Hepatocyte (in vitro differentiated cells): ENCODE measurements at regions not wholly inside any gene's neighbourhood (a gene's known extent, or its start where the extent isn't known, plus 50 kb on each side); places are given as distances from the start of the nearest gene placed in this dataset.

Experiments used
- DNase-seq: peaks from one replicate; pipeline ENCODE4 v3.0.0-alpha.2; 2016; ENCODE audit warnings: low spot score
- H2AFZ ChIP-seq: fragments of 200-600 bp; sonication (generic); 2 replicates; pipeline ENCODE4 v1.6.0; 2016; ENCODE audit warnings: antibody characterized with exemption, mild to moderate bottlenecking
- H3K27ac ChIP-seq: fragments of 200-600 bp; sonication (generic); 2 replicates; pipeline ENCODE4 v1.5.1; 2016; ENCODE audit warnings: mild to moderate bottlenecking
- H3K27me3 ChIP-seq: fragments of 200-600 bp; sonication (generic); 2 replicates; pipeline ENCODE4 v1.6.1; 2016
- H3K36me3 ChIP-seq: fragments of 200-600 bp; sonication (generic); replicated peaks from 2 replicates; pipeline ENCODE4 v1.5.1; 2016; ENCODE audit warnings: low read depth; ENCODE audit not compliant: insufficient read depth
- H3K4me1 ChIP-seq: fragments of 200-600 bp; sonication (generic); 2 replicates; pipeline ENCODE4 v1.5.1; 2016; ENCODE audit warnings: mild to moderate bottlenecking, moderate library complexity; ENCODE audit not compliant: insufficient read depth
- H3K4me2 ChIP-seq: fragments of 200-600 bp; sonication (generic); 2 replicates; pipeline ENCODE4 v1.6.0; 2016
- H3K4me3 ChIP-seq: fragments of 200-600 bp; sonication (generic); 2 replicates; pipeline ENCODE4 v1.5.1; 2016; ENCODE audit warnings: mild to moderate bottlenecking
- H3K79me2 ChIP-seq: fragments of 200-600 bp; sonication (generic); 2 replicates; pipeline ENCODE4 v1.6.0; 2017; ENCODE audit warnings: mild to moderate bottlenecking
- H3K9me2 ChIP-seq: fragments of 200-600 bp; sonication (generic); replicated peaks from 2 replicates; pipeline ENCODE4 v1.6.0; 2017; ENCODE audit warnings: mild to moderate bottlenecking; ENCODE audit not compliant: insufficient read depth
- H3K9me3 ChIP-seq: fragments of 200-600 bp; sonication (generic); 2 replicates; pipeline ENCODE4 v1.5.1; 2016; ENCODE audit warnings: low read depth, mild to moderate bottlenecking
- H4K20me1 ChIP-seq: fragments of 200-600 bp; sonication (generic); 2 replicates; pipeline ENCODE4 v1.6.0; 2016; ENCODE audit warnings: mild to moderate bottlenecking; ENCODE audit not compliant: insufficient read depth, poor library complexity, severe bottlenecking
- CTCF ChIP-seq: fragments of 200-600 bp; sonication (generic); IDR thresholded peaks from 2 replicates; pipeline ENCODE4 v1.5.1; 2016; ENCODE audit warnings: antibody characterized with exemption, mild to moderate bottlenecking; ENCODE audit not compliant: poor library complexity
- EZH2 ChIP-seq: fragments of 200-600 bp; sonication (generic); IDR thresholded peaks from 2 replicates; pipeline ENCODE4 v1.6.1; 2016; ENCODE audit warnings: antibody characterized with exemption, mild to moderate bottlenecking, borderline replicate concordance
- EZH2phosphoT487 ChIP-seq: fragments of 200-600 bp; sonication (generic); IDR thresholded peaks from one replicate; pipeline ENCODE4 v1.6.1; 2018; ENCODE audit warnings: antibody characterized with exemption, mild to moderate bottlenecking, low read depth, moderate library complexity; ENCODE audit not compliant: unreplicated experiment, severe bottlenecking
- whole genome bisulfite sequencing: methylation state at CpG from one replicate; pipeline ENCODE4 v1.1.6; 2016; ENCODE audit warnings: low lambda C conversion rate; ENCODE audit errors: missing lambda C conversion rate; 5-methylcytosine and 5-hydroxymethylcytosine counted together

GRCh38 chr20:19114410-19114809 is 98.0 kb upstream of the SLC24A3 start:
- Histone ChIP-seq H3K4me1 (peaks cover 8% of the 10 kb centered on the region), H3K27ac (no peak overlapping the region), H3K9me2 (no peaks in the 10 kb centered on the region), H3K9me3 (no peaks in the 10 kb centered on the region), H3K4me2 (no peak overlapping the region), H3K79me2 (no peaks in the 10 kb centered on the region), H2AFZ (no peak overlapping the region), H3K4me3 (no peak overlapping the region), H4K20me1 (no peaks in the 10 kb centered on the region), H3K27me3 (no peaks in the 10 kb centered on the region), H3K36me3 (no peaks in the 10 kb centered on the region)
- DNase-seq: no peak
- 92% methylated on average over 2 of the region's 2 CpGs for WGBS
- no peak for TF ChIP-seq CTCF
- TF ChIP-seq EZH2: no peak

DNA sequence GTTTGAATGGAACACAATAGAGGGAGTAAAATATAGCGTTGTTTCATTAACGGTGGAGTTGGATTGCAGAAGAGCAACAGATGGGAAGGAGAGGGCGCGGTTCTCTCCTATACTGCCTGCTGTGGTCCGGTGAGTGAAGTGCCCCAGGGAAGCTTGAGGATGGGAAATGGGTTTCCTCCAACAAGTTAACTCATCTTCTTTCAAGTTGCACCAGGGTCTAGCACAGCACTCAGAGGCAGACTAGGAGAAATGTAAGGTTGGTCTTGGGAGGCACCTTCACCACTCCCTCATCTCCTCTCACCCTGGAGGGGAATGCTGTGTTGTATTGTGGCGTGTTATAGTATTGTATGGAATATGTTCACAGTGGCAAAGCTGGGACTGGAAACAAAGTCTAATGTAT is 96.9 kb upstream of the SLC24A3 start:
- Histone ChIP-seq H3K36me3 (no peaks in the 10 kb centered on the region), H3K79me2 (no peaks in the 10 kb centered on the region), H3K4me2 (no peak overlapping the region), H3K4me3 (no peak overlapping the region), H3K9me2 (no peaks in the 10 kb centered on the region), H3K27ac (no peak overlapping the region), H3K9me3 (no peaks in the 10 kb centered on the region), H3K27me3 (no peaks in the 10 kb centered on the region), H4K20me1 (no peaks in the 10 kb centered on the region), H2AFZ (no peak overlapping the region), H3K4me1 (peaks cover 8% of the 10 kb centered on the region)
- WGBS: 95% methylated on average over 6 of the region's 6 CpGs
- TF ChIP-seq EZH2phosphoT487 (no peak), EZH2 (no peak), CTCF (no peak)
- no peak for DNase-seq

DNA sequence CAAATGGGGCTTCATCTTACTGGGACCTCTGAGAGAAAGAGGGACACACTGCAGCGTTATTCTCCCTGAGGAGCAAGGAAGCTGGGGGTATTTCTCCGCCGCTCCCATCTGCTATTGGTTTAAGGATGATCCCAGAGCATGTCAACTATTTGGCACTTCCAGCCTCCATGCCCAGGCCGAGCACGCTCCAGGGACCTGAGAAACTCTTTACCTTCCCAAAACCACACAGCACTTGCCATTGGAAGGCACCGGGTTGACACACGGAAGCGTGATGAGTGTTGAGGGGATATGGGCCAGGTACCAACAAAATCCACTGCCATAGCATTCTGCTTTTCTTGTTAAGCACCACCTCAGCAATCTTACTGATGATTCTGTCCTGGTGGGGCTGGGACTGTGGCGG is 92.4 kb upstream of the SLC24A3 start:
- Histone ChIP-seq H3K9me2 (no peaks in the 10 kb centered on the region), H3K27ac (no peak overlapping the region), H3K4me2 (no peak overlapping the region), H2AFZ (no peak overlapping the region), H3K27me3 (no peaks in the 10 kb centered on the region), H3K9me3 (no peaks in the 10 kb centered on the region), H4K20me1 (no peaks in the 10 kb centered on the region), H3K79me2 (no peaks in the 10 kb centered on the region), H3K4me1 (no peaks in the 10 kb centered on the region), H3K36me3 (no peaks in the 10 kb centered on the region), H3K4me3 (no peak overlapping the region)
- no peak for DNase-seq
- TF ChIP-seq CTCF: no peak
- TF ChIP-seq EZH2phosphoT487: no peak
- no peak for TF ChIP-seq EZH2
- 92% methylated on average over 9 of the region's 9 CpGs for WGBS

DNA sequence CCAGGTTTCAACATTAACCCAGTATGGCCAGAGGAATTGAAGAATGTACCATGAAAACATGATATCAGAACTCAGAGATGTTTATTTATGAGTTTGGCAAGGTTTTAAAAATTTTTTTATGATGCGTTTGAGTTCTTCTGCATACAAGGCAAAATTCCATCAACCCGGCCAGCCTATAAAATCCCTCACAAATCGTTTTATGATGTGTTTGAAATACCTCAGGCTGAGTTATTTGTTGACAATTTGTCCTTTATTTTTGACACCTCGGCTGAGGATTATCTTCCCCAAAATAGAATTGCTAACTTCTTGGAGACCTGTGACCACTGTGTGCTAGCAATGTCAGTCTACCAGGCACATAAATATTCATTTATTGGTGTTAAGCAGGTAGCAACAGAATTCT is 91.9 kb upstream of the SLC24A3 start:
- TF ChIP-seq EZH2 (no peak), CTCF (no peak), EZH2phosphoT487 (no peak)
- Histone ChIP-seq H3K79me2 (no peaks in the 10 kb centered on the region), H3K4me1 (no peaks in the 10 kb centered on the region), H3K27me3 (no peaks in the 10 kb centered on the region), H3K9me3 (no peaks in the 10 kb centered on the region), H3K27ac (no peak overlapping the region), H2AFZ (no peak overlapping the region), H3K4me3 (no peak overlapping the region), H4K20me1 (no peaks in the 10 kb centered on the region), H3K9me2 (no peaks in the 10 kb centered on the region), H3K4me2 (no peak overlapping the region), H3K36me3 (no peaks in the 10 kb centered on the region)
- no peak for DNase-seq
- 44% methylated on average over 4 of the region's 4 CpGs for WGBS
